HEK293T (cell line): ENCODE measurements at regions not wholly inside any gene's neighbourhood (a gene's known extent, or its start where the extent isn't known, plus 50 kb on each side); places are given as distances from the start of the nearest gene placed in this dataset.

ENCODE experiments used
- CTCF ChIA-PET: fragments of 350-600 bp; formaldehyde crosslinking; extraction: SDS; loops from one replicate; lab custom pipeline; 2021; ENCODE audit warnings: antibody characterized with exemption, inconsistent platforms; lab: Yijun Ruan, JAX
- POLR2A ChIA-PET: fragments of 350-600 bp; formaldehyde crosslinking; extraction: SDS; loops from one replicate; lab custom pipeline; 2020; ENCODE audit warnings: antibody characterized with exemption, inconsistent platforms; lab: Yijun Ruan, JAX
- DNase-seq: peaks from one replicate; pipeline ENCODE4 v3.0.0; 2012; ENCODE audit warnings: mixed read lengths; ENCODE audit errors: extremely low spot score
- ARNT ChIP-seq: fragments of 450-650 bp; IDR thresholded peaks from 2 replicates; pipeline ENCODE4 v1.6.1; 2017; ENCODE audit warnings: mild to moderate bottlenecking
- BHLHE40 ChIP-seq: fragments of 450-650 bp; IDR thresholded peaks from 2 replicates; pipeline ENCODE4 v1.6.1; 2016; ENCODE audit warnings: mild to moderate bottlenecking, moderate library complexity, borderline replicate concordance
- CTBP1 ChIP-seq: fragments of 450-650 bp; IDR thresholded peaks from 2 replicates; pipeline ENCODE4 v1.6.1; 2016; ENCODE audit warnings: borderline replicate concordance
- ELF4 ChIP-seq: fragments of 450-650 bp; IDR thresholded peaks from 2 replicates; pipeline ENCODE4 v1.6.1; 2017; ENCODE audit warnings: antibody characterized with exemption
- FOXA1 ChIP-seq: fragments of 450-650 bp; IDR thresholded peaks from 2 replicates; pipeline ENCODE4 v1.6.1; 2016; ENCODE audit warnings: mild to moderate bottlenecking
- FOXK2 ChIP-seq: fragments of 450-650 bp; IDR thresholded peaks from 2 replicates; pipeline ENCODE4 v1.6.1; 2016; ENCODE audit warnings: mild to moderate bottlenecking
- FOXM1 ChIP-seq: fragments of 450-650 bp; IDR thresholded peaks from 2 replicates; pipeline ENCODE4 v1.6.1; 2017; ENCODE audit warnings: mild to moderate bottlenecking, borderline replicate concordance
- HDGF ChIP-seq: fragments of 450-650 bp; IDR thresholded peaks from 2 replicates; pipeline ENCODE4 v1.6.1; 2017; ENCODE audit warnings: antibody characterized with exemption, borderline replicate concordance
- L3MBTL2 ChIP-seq: fragments of 450-650 bp; conservative IDR thresholded peaks from 2 replicates; pipeline ENCODE4 v1.6.1; 2016; ENCODE audit warnings: mild to moderate bottlenecking
- LEF1 ChIP-seq: fragments of 450-650 bp; IDR thresholded peaks from 2 replicates; pipeline ENCODE4 v1.6.1; 2017; ENCODE audit warnings: mild to moderate bottlenecking, borderline replicate concordance
- NFRKB ChIP-seq: fragments of 450-650 bp; IDR thresholded peaks from 2 replicates; pipeline ENCODE4 v1.6.1; 2016; ENCODE audit warnings: mild to moderate bottlenecking, moderate library complexity
- PKNOX1 ChIP-seq: fragments of 450-650 bp; IDR thresholded peaks from 2 replicates; pipeline ENCODE4 v1.6.1; 2016
- SP1 ChIP-seq: fragments of 450-650 bp; IDR thresholded peaks from 2 replicates; pipeline ENCODE4 v1.6.1; 2017
- SUZ12 ChIP-seq: fragments of 450-650 bp; IDR thresholded peaks from 2 replicates; pipeline ENCODE4 v1.6.1; 2016; ENCODE audit warnings: mild to moderate bottlenecking
- TARDBP ChIP-seq: fragments of 450-650 bp; IDR thresholded peaks from 2 replicates; pipeline ENCODE4 v1.6.1; 2016
- ZNF384 ChIP-seq: fragments of 450-650 bp; IDR thresholded peaks from 2 replicates; pipeline ENCODE4 v1.6.1; 2016

GRCh38 chr10:28980264-28980663 lies 302.9 kb downstream of the BAMBI start:
- TF ChIP-seq L3MBTL2: no peak
- peak; percentile 85 for TF ChIP-seq PKNOX1
- ChIA-PET CTCF (no interaction called here), POLR2A (no interaction called here)
- no peak for DNase-seq

GRCh38 chr10:28981007-28981406 lies 303.7 kb downstream of the BAMBI start:
- TF ChIP-seq ARNT (no peak), TARDBP (no peak), SUZ12 (no peak), LEF1 (no peak), BHLHE40 (no peak), FOXA1 (no peak), L3MBTL2 (no peak), NFRKB (no peak), HDGF (no peak), SP1 (no peak), PKNOX1 (no peak), ELF4 (no peak), FOXK2 (no peak), ZNF384 (no peak), FOXM1 (no peak), CTBP1 (no peak)
- ChIA-PET CTCF (no interaction called here), POLR2A (no interaction called here)
- DNase-seq: no peak

- no peak for DNase-seq
- TF ChIP-seq L3MBTL2 (no peak), FOXA1 (no peak), LEF1 (no peak), NFRKB (no peak), FOXK2 (no peak), HDGF (no peak), CTBP1 (no peak), SP1 (no peak), ZNF384 (no peak), ARNT (no peak), TARDBP (no peak), ELF4 (no peak)
- ChIA-PET CTCF (interaction anchor here (1.1 to 1.8 kb wide), 2 partner anchors 9 to 44 kb away, joined by 4 read pairs; no protein-coding TSS in a partner anchor), POLR2A (no interaction called here)
These were observed 305.7 kb downstream of the BAMBI start for GRCh38 chr10:28982974-28983373.

- ChIA-PET CTCF (interaction anchor here (1.1 to 1.8 kb wide), 2 partner anchors 8 to 45 kb away, joined by 4 read pairs; no protein-coding TSS in a partner anchor), POLR2A (interaction anchor here (1.0 kb wide), 1 partner anchor 315 kb away, joined by 3 read pairs; no protein-coding TSS in a partner anchor)
- no peak for DNase-seq
- TF ChIP-seq HDGF (no peak), ELF4 (no peak), L3MBTL2 (no peak), PKNOX1 (no peak), FOXA1 (no peak), ARNT (no peak), SP1 (no peak), ZNF384 (no peak), NFRKB (no peak), TARDBP (no peak), CTBP1 (no peak), FOXK2 (no peak), SUZ12 (no peak), BHLHE40 (no peak), LEF1 (no peak), FOXM1 (no peak)
These were observed 305.1 kb upstream of the LYZL1 start for GRCh38 chr10:28983799-28984198.

- CTCF ChIA-PET: interaction anchor here (1.1 kb wide), 1 partner anchor 45 kb away, joined by 4 read pairs; no protein-coding TSS in a partner anchor
- no peak for DNase-seq
- POLR2A ChIA-PET: interaction anchor here (1.0 to 1.6 kb wide), 2 partner anchors 44 to 316 kb away, joined by 3 to 4 read pairs; no protein-coding TSS in a partner anchor
- TF ChIP-seq BHLHE40 (no peak), NFRKB (no peak), ARNT (no peak), FOXM1 (no peak), L3MBTL2 (no peak), LEF1 (no peak), SP1 (no peak), SUZ12 (no peak), ZNF384 (no peak), PKNOX1 (no peak), FOXA1 (no peak), TARDBP (no peak), ELF4 (no peak), HDGF (no peak), FOXK2 (no peak)
These were observed 304.4 kb upstream of the LYZL1 start for GRCh38 chr10:28984431-28984830.
